Stomach (tissue), 4 donors: ENCODE measurements at regions not wholly inside any gene's neighbourhood (a gene's known extent, or its start where the extent isn't known, plus 50 kb on each side); places are given as distances from the start of the nearest gene placed in this dataset.

Source experiments
- CTCF ChIP-seq, 7 experiments: fragments of 450-650 bp in 4 of 7; fragments of 200-600 bp in 3 of 7; sonication (generic) in 3 of 7; IDR thresholded peaks; one replicate each; pipeline ENCODE4 v1.5.1; 2016 to 2019; ENCODE audit warnings: antibody characterized with exemption in 7 of 7, control low read depth in 2 of 7, mild to moderate bottlenecking in 1 of 7
- EP300 ChIP-seq: sonication (generic); formaldehyde crosslinking; IDR thresholded peaks from one replicate; pipeline ENCODE4 v1.6.1; 2017; ENCODE audit warnings: antibody characterized with exemption
- POLR2A ChIP-seq, 4 donors: fragments of 450-650 bp; IDR thresholded peaks; one replicate each; pipeline ENCODE4 v1.6.1; 2016; ENCODE audit warnings: antibody characterized with exemption in 4 of 4, control low read depth in 2 of 4, mild to moderate bottlenecking in 1 of 4, moderate library complexity in 1 of 4

DNA sequence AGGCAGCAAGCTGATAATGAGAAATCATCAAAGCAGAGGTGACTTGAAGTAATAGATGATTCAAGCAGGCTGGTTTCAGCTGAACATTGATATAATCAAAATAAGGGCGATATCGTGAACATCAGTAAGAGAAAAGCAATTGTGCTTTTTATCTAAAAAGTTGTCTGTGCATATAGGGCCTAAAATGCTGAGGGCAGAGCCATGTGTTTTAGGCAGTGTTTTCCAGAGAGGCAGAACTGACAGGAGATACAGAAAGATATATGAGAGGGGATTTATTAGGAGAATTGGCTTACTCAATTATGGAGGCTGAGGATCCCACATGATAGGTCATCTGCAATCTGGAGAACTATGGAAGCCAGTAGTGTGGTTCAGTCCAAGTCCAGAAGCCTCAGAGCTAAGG lies 136.5 kb upstream of the NPY2R start:
- TF ChIP-seq CTCF (IDR thresholded peaks at IDR 0.05): no peak
- TF ChIP-seq POLR2A (IDR thresholded peaks at IDR 0.05): no peak
- no peak for TF ChIP-seq EP300
